GM18907 (cell line): ENCODE measurements at regions not wholly inside any gene's neighbourhood (a gene's known extent, or its start where the extent isn't known, plus 50 kb on each side); places are given as distances from the start of the nearest gene placed in this dataset.

ENCODE experiments used
- ATAC-seq: cut with Tn5 transposase; IDR thresholded peaks from one replicate; pipeline ENCODE4 v1.9.1; 2021; ENCODE audit warnings: mild to moderate bottlenecking, moderate library complexity; ENCODE audit not compliant: unreplicated experiment

- no peak for ATAC-seq
Observed at GRCh38 chr2:220198896-220199295, 571.5 kb downstream of the SLC4A3 start.

- ATAC-seq: no peak
Observed at GRCh38 chr2:220202066-220202465, 574.6 kb downstream of the SLC4A3 start.

- ATAC-seq: no peak
Observed at GRCh38 chr2:220209093-220209492, 581.7 kb downstream of the SLC4A3 start.

- no peak for ATAC-seq
Observed at GRCh38 chr2:220209751-220210150, 582.3 kb downstream of the SLC4A3 start.

- ATAC-seq: no peak
Observed at GRCh38 chr2:220212296-220213080, 585.1 kb downstream of the SLC4A3 start.

GRCh38 chr2:220215785-220216184 is 588.4 kb downstream of the SLC4A3 start:
- no peak for ATAC-seq

- ATAC-seq: no peak
Observed at GRCh38 chr2:220219371-220219770, 591.9 kb downstream of the SLC4A3 start.

- ATAC-seq: no peak
Observed at GRCh38 chr2:220220009-220220408, 592.6 kb downstream of the SLC4A3 start.

GRCh38 chr2:220221992-220222391 is 594.6 kb downstream of the SLC4A3 start:
- no peak for ATAC-seq

GRCh38 chr2:220224691-220225543 is 597.5 kb downstream of the SLC4A3 start:
- no peak for ATAC-seq

GRCh38 chr2:220226076-220226475 is 598.6 kb downstream of the SLC4A3 start:
- ATAC-seq: no peak

- ATAC-seq: no peak
Observed at GRCh38 chr2:220226546-220226945, 599.1 kb downstream of the SLC4A3 start.

- no peak for ATAC-seq
Observed at GRCh38 chr2:220227266-220227920, 600.0 kb downstream of the SLC4A3 start.

GRCh38 chr2:220228310-220229006 is 601.0 kb downstream of the SLC4A3 start:
- ATAC-seq: no peak

GRCh38 chr2:220240641-220241040 is 613.2 kb downstream of the SLC4A3 start:
- ATAC-seq: no peak

GRCh38 chr2:220241423-220241822 is 614.0 kb downstream of the SLC4A3 start:
- ATAC-seq: no peak

- no peak for ATAC-seq
Observed at GRCh38 chr2:220243571-220243970, 616.1 kb downstream of the SLC4A3 start.

- no peak for ATAC-seq
Observed at GRCh38 chr2:220246386-220246785, 619.0 kb downstream of the SLC4A3 start.

- no peak for ATAC-seq
Observed at GRCh38 chr2:220247588-220248350, 620.3 kb downstream of the SLC4A3 start.

- ATAC-seq: no peak
Observed at GRCh38 chr2:220259662-220260061, 632.2 kb downstream of the SLC4A3 start.
